Sciatic nerve (tissue), 2 donors: ENCODE measurements at regions not wholly inside any gene's neighbourhood (a gene's known extent, or its start where the extent isn't known, plus 50 kb on each side); places are given as distances from the start of the nearest gene placed in this dataset.
"Not testable (repeated sequence)": the region's sequence is repeated elsewhere in the genome, so short reads cannot be mapped to it uniquely, and the experiment has no call there.

Experiments used
- ATAC-seq: fragments of 200-7000 bp; cut with Tn5 transposase; one replicate; pipeline ENCODE4 v1.9.1; 2020; ENCODE audit warnings: mild to moderate bottlenecking, moderate library complexity
- DNase-seq: peaks from one replicate; pipeline ENCODE4 v3.0.0-alpha.2; 2020; ENCODE audit warnings: low spot score
- intact Hi-C: fragments of 100-400 bp; cut with DNase I; formaldehyde crosslinking; loops from one replicate; pipeline ENCODE4 v1.14.2; 2022
- donor health status: DM: no; HTN: no; CAD: no.
- donor health status: DM: no; HTN: no; CAD: no.

DNA sequence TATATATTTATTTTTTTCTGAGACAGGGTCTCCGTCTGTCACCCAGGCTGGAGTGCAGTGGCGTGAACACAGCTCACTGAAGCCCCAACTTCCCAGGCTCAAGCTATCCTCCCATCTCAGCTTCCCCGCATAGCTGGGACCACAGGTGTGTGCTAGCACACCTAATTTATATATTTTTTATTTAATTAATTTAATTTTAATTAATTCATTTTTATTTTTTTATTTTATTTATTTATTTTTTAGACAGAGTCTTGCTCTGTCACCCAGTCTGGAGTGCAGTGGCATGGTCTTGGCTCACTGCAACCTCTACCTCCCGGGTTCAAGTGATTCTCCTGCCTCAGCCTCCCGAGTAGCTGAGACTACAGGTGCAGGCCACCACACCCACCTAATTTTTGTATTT lies 86.9 kb upstream of the CLINT1 start:
- DNase-seq, intact Hi-C loops, ATAC-seq: not testable (repeated sequence)

- ATAC-seq (no peak), DNase-seq (no peak)
- intact Hi-C loops, result loop anchor here (5.0 kb wide), 1 partner anchor 727 kb away; no protein-coding TSS in a partner anchor
These were observed 86.0 kb upstream of the CLINT1 start for GRCh38 chr5:157944938-157945337.

- DNase-seq (no peak), ATAC-seq (no peak)
- intact Hi-C loops, result loop anchor here (5.0 kb wide), 1 partner anchor 728 kb away; no protein-coding TSS in a partner anchor
These were observed 85.2 kb upstream of the CLINT1 start for GRCh38 chr5:157944077-157944633.

DNA sequence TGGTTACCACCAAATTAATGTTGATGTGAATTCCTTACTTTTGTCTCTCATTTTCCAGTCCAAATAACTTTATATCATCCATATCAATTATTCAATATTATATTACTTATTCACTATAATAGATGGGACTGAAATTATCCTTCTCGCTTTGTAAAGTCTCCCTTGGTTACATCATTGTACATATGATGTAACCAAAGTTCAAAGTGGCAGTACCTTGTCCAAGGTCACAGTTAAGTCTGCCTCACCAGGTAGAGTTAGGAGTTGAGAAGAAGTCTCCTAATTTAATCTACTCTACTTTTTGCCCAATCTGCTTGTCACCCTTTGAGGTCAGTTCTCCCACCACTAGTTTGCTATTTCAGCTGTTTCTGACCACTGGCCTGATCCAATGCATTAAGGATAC lies 83.7 kb upstream of the CLINT1 start:
- ATAC-seq, result no peak
- DNase-seq, result no peak
- intact Hi-C loops, result loop anchor here (5.0 kb wide), 1 partner anchor 730 kb away; no protein-coding TSS in a partner anchor

DNA sequence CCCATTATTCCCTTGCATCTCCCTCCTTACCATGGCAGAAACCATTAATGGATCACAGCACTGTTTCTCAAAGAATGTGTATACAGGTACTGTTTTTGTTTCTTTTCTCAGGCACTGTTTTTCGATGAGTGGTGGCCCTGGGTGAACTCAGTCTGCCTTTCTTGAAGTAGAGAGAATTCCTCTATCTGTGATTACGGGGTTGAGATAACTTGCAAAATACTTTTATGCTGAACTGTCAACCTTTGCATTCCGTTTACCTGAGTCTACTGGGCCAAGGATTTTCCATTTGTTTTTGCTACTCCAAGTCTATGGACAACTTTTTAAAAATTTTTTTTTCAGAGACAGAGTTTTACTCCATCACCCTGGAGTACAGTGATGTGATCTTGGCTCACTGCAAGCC lies 82.7 kb upstream of the CLINT1 start:
- no peak for ATAC-seq
- intact Hi-C loops, result loop anchor here (5.0 kb wide), 1 partner anchor 731 kb away; no protein-coding TSS in a partner anchor
- no peak for DNase-seq

DNA sequence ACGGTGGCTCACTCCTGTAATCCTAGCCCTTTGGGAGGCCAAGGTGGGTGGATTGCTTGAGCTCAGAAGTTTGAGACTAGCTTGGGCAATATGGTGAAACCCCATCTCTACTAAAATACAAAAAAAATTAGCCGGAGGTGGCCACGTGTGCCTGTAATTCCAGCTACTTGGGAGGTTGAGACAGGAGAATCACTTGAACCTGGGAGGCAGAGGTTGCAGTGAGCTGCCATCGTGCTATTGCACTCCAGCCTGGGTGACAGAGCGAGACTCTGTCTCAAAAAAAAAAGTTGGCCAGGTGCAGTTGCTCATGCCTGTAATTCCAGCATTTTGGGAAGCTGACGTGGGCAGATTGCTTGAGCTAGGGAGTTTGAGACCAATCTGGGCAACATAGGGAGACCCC lies 79.2 kb upstream of the CLINT1 start:
- intact Hi-C loops, DNase-seq, ATAC-seq: not testable (repeated sequence)

- intact Hi-C loops, DNase-seq, ATAC-seq: not testable (repeated sequence)
These were observed 78.0 kb upstream of the CLINT1 start for GRCh38 chr5:157936776-157937501.

DNA sequence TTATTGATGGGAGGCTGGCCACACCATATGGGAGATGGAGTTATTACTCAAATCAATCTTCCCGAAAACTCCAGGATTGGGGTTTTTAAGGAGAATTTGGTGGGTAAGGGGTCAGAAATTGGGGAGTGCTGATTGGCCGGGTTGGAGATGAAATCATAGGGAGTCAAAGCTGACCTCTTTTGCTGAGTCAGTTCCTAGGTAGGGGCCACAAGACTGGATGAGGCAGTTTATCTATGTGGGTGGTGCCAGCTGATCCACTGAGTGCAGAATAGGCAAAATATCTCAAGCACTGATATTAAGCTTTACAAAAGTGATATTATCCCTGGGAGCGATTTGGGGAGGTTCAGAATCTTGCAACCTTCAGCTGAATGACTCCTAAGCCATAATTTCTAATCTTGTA lies 75.7 kb upstream of the CLINT1 start:
- intact Hi-C loops, result no loop called here
- ATAC-seq (no peak), DNase-seq (no peak)

DNA sequence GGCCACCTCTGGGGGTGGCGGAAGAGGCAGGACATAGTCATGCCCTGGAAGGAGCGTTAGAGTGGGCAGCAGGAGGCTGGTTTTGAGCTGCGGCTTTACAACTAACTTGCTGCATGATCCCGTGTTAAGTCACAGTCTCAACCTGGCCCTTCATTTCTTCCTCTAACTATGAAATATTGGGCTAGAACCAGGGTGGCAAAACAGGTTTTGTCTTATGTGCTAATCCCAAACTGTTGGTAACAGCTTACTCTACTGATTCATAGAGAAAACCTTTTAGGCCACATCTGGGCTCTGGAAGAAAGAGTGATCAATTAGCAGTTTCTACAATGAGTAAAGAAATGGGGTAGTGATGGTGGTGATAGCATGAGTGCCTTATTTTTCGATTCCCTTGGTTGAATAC lies 74.1 kb upstream of the CLINT1 start:
- DNase-seq (no peak), ATAC-seq (no peak)
- intact Hi-C loops, result no loop called here

DNA sequence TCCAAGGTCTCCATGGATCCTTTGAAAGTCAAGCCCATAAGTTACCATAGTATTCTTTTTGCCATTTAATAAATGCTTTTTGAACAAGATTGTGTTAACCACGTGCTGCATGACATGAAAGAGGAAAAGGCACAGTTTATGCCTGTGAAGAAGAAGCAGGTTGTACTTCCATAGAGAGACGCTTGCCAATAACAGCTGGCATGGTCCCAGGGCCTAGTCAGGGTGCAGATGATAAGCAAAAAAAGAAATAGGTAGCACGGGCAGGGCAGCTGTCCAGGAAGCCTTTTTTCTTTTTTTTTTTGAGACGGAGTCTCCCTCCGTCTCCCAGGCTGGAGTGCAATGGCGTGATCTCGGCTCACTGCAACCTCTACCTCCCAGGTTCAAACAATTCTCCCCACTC lies 71.8 kb upstream of the CLINT1 start:
- DNase-seq (no peak), ATAC-seq (no peak)
- intact Hi-C loops, result no loop called here

- DNase-seq, result no peak
- ATAC-seq, result no peak
- intact Hi-C loops, result no loop called here
These were observed 68.0 kb upstream of the CLINT1 start for GRCh38 chr5:157926977-157927376.

GRCh38 chr5:157925786-157926671 lies 67.1 kb upstream of the CLINT1 start:
- DNase-seq, result no peak
- no peak for ATAC-seq
- intact Hi-C loops, result no loop called here

DNA sequence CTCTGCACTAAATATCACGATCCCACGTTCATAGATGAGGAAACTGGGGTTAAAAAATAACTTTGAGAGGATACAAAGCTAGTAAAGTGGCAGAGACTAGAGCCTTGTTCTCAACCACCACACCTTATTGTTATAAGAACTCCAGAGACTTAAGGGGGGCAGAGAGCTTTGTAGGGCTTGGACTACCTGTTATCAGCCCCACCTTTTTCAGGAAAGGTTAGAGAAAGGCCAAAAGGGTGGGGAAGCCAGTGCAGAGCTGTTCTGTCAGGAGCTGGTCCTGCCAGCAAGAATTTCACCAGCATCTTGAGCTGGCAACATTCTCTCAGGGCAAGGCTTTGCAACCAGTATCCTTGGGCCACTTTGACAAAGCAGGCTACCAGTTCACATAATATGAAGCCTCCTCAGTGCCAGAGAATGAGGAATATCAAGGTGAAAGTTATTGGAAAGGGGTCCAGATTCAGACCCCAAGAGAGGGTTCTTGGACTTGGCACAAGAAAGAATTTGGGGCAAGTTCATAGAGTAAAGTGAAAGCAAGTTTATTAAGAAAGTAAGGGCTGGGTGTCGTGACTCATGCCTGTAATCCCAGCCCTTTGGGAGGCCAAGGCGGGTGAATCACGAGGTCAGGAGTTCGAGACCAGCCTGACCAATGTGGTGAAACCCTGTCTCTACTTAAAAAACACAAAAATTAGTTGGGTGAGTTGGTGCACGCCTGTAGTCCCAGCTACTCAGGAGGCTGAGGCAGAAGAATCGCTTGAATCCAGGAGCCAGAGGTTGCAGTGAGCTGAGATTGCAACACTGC lies 66.2 kb upstream of the CLINT1 start:
- DNase-seq (no peak), ATAC-seq (peak; percentile 10)
- intact Hi-C loops, result no loop called here

- DNase-seq, result no peak
- no peak for ATAC-seq
- intact Hi-C loops, result no loop called here
These were observed 65.5 kb upstream of the CLINT1 start for GRCh38 chr5:157924490-157924889.

- no peak for ATAC-seq
- no peak for DNase-seq
- intact Hi-C loops, result no loop called here
These were observed 64.8 kb upstream of the CLINT1 start for GRCh38 chr5:157923765-157924164.

- DNase-seq (no peak), ATAC-seq (no peak)
- intact Hi-C loops, result no loop called here
These were observed 63.1 kb upstream of the CLINT1 start for GRCh38 chr5:157922026-157922425.

DNA sequence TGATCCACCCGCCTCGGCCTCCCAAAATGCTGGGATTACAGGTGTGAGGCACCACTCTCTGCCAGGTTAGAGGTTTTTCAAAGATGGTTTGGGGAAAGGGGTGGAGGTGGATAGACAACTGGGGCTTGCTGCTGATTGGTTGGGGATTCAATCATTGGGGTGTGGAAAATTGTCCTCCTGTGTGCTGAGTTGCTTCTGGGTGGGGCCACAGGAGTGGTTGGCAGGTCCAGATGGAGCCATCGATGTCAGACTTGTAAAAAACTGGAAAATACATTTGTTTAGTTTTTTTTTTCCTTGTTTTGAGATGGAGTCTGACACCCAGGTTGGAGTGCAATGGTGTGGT lies 61.9 kb upstream of the CLINT1 start:
- ATAC-seq (no peak), DNase-seq (no peak)
- intact Hi-C loops, result no loop called here

DNA sequence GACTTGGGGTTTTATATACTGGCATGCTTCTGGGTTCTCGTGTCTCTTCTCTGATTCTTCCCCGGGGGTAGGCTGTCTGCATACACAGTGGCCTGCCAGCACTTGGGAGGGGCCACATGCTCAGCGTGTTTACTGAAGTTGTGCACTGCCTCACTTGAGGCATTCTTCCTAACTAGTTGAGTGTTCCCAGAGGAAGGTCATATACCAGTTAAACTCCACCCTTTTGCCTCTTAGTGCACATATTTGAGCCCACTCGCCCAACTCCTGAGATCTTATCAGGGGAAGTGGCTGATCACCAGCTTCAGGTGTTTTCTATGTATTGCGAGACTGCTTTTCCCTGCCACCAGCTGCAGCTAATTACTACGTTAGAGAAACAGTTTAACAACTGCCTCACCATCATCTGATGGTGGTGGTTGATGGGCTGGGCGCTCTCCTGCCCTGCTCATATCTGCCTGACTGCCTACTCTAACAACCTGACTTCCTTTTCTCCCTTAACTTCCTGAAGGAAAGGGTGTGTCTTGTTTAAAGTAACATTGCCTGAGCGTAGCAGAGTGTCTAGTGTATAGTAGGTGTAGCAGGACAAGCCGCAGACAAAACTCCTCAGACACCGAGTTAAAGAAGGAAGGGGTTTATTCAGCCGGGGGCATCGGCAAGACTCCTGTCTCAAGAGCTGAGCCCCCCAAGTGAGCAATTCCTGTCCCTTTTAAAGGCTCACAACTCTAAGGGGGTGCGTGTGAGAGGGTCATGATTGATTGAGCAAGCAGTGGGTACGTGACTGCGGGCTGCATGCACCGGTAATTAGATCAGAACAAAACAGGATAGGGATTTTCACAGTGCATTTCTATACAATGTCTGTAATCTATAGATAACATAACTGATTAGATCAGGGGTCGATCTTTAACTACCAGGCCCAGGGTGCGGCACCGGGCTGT lies 60.1 kb upstream of the CLINT1 start:
- ATAC-seq, result no peak
- intact Hi-C loops, result no loop called here
- DNase-seq, result no peak
